ENCODE measurements at regions not wholly inside any gene's neighbourhood (a gene's known extent, or its start where the extent isn't known, plus 50 kb on each side); places are given as distances from the start of the nearest gene placed in this dataset.
"Not testable (repeated sequence)": the region's sequence is repeated elsewhere in the genome, so short reads cannot be mapped to it uniquely, and the experiment has no call there.

DNA sequence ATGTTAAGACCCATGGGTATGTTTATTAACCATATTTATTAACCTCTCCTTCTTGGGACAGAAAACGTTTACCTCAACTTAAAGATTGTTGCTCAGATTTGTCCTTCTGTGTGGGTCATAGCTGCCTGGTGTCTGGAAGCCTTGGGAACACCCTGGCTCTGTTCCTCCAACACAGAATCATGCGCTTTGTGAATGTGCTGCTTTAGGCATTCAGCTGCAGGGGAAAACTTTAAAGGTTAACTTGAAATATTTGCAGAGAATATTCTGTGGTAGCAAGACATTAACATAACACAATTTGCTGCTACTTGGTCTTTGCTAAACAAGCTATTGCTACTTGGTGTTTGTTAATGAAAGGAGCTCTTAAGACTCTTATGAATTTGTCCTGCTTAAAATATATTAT, 50.5 kb upstream of the THOC3 start:
- not testable (repeated sequence) for H3K4me2 ChIP-seq (ENCODE audit: low read length); H3K4me3 Mint-ChIP-seq (ENCODE audit: unreplicated experiment); H3K36me3 ChIP-seq (ENCODE audit: insufficient read depth, low read length); DNase-seq (ENCODE audit: low read depth); H3K27me3 ChIP-seq (ENCODE audit: insufficient read depth, low read length); H3K4me1 Mint-ChIP-seq (ENCODE audit: low read depth, unreplicated experiment); H3K4me1 ChIP-seq (ENCODE audit: insufficient read depth, low read length); H3K27ac Mint-ChIP-seq (ENCODE audit: unreplicated experiment); H4K20me1 ChIP-seq (ENCODE audit: insufficient read depth, low read length); H3K79me2 ChIP-seq (ENCODE audit: insufficient read depth, low read length); H3K27me3 Mint-ChIP-seq (ENCODE audit: low read depth, unreplicated experiment); H3K9me3 Mint-ChIP-seq (ENCODE audit: unreplicated experiment); H3K27ac ChIP-seq (ENCODE audit: low read depth, low read length); H3K9me3 ChIP-seq (ENCODE audit: insufficient read depth, low read depth, low read length); H3K36me3 Mint-ChIP-seq (ENCODE audit: low read depth, unreplicated experiment); FAIRE-seq; H3K9ac ChIP-seq (ENCODE audit: low read length); H2AFZ ChIP-seq (ENCODE audit: low read depth, low read length); H3K4me3 ChIP-seq (ENCODE audit: insufficient read depth, low read depth, low read length)

DNA sequence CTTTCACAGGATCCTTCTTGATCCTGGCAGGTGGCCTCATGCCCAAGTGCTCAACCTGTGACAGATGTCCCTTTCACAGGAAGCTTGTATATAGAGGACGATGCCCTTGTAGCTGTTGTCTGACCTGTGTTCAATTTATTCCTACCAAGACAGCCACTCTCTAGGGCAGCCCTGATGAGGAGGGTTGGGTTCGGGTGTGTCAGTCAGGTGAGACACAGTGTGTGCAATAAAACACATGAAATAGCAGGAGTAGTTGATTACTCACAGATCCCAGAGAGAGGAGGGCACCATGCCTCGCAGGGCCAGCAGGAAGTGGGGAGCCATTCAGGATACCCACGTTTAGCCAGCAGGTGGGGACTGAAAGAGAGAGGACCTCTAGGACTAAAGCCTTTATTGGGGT, 52.7 kb upstream of the THOC3 start:
- H3K36me3 Mint-ChIP-seq (ENCODE audit: low read depth, unreplicated experiment); H2AFZ ChIP-seq (ENCODE audit: low read depth, low read length); H3K4me1 Mint-ChIP-seq (ENCODE audit: low read depth, unreplicated experiment); H3K27ac Mint-ChIP-seq (ENCODE audit: unreplicated experiment); H3K4me2 ChIP-seq (ENCODE audit: low read length); H3K27ac ChIP-seq (ENCODE audit: low read depth, low read length); H3K4me3 ChIP-seq (ENCODE audit: insufficient read depth, low read depth, low read length); H3K79me2 ChIP-seq (ENCODE audit: insufficient read depth, low read length); DNase-seq (ENCODE audit: low read depth); H3K9me3 ChIP-seq (ENCODE audit: insufficient read depth, low read depth, low read length); H3K9me3 Mint-ChIP-seq (ENCODE audit: unreplicated experiment); H3K9ac ChIP-seq (ENCODE audit: low read length); H3K27me3 Mint-ChIP-seq (ENCODE audit: low read depth, unreplicated experiment); H3K27me3 ChIP-seq (ENCODE audit: insufficient read depth, low read length); H4K20me1 ChIP-seq (ENCODE audit: insufficient read depth, low read length); H3K4me1 ChIP-seq (ENCODE audit: insufficient read depth, low read length); H3K4me3 Mint-ChIP-seq (ENCODE audit: unreplicated experiment); H3K36me3 ChIP-seq (ENCODE audit: insufficient read depth, low read length); FAIRE-seq: not testable (repeated sequence)

DNA sequence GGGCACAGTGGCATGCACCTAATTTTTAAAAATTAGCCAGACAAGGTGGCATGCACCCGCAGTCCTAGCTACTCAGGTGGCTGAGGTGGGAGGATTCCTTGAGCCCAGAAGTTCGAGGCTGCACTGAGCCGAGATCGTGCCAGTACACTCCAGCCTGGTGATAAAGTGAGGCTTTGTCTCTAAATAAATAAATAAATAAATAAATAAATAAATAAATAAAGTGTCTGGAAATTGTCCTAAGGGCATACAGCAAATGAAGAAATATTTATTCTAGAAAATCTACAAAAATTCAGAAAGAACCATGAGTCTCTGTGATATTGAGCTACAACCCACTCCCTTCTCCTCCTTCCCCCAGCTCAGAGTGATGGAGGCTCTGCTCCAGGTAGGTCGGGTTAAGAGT, 55.4 kb upstream of the THOC3 start:
- not testable (repeated sequence) for H3K4me1 ChIP-seq (ENCODE audit: insufficient read depth, low read length); DNase-seq (ENCODE audit: low read depth); H3K9ac ChIP-seq (ENCODE audit: low read length); H3K27me3 ChIP-seq (ENCODE audit: insufficient read depth, low read length); H3K27ac ChIP-seq (ENCODE audit: low read depth, low read length); H3K27me3 Mint-ChIP-seq (ENCODE audit: low read depth, unreplicated experiment); H3K36me3 ChIP-seq (ENCODE audit: insufficient read depth, low read length); H3K9me3 Mint-ChIP-seq (ENCODE audit: unreplicated experiment); H3K79me2 ChIP-seq (ENCODE audit: insufficient read depth, low read length); H3K36me3 Mint-ChIP-seq (ENCODE audit: low read depth, unreplicated experiment); H3K4me1 Mint-ChIP-seq (ENCODE audit: low read depth, unreplicated experiment); H3K4me2 ChIP-seq (ENCODE audit: low read length); H3K9me3 ChIP-seq (ENCODE audit: insufficient read depth, low read depth, low read length); FAIRE-seq; H3K4me3 ChIP-seq (ENCODE audit: insufficient read depth, low read depth, low read length); H4K20me1 ChIP-seq (ENCODE audit: insufficient read depth, low read length); H3K4me3 Mint-ChIP-seq (ENCODE audit: unreplicated experiment); H3K27ac Mint-ChIP-seq (ENCODE audit: unreplicated experiment); H2AFZ ChIP-seq (ENCODE audit: low read depth, low read length)

DNA sequence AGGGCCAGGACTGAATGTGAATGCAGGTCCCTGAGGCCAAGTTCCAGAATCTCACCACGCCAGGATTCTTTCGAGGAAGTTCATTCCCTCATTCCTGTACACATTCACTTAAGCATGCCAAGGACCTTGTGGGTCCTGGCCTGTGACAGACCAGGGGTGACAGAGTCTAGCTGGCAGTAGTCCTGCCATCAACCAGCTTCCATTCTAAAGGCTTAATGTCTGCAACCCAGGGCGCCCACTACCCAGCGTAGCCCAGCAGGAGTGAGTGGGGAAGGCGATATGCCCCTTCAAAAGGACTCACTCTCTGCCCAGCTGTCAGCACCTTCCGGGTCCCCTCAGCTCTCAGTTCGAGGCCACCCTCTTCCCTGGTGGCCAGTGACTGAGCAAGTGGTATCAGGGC, 61.3 kb upstream of the THOC3 start:
- H3K27ac Mint-ChIP-seq (ENCODE audit: unreplicated experiment); H3K27me3 Mint-ChIP-seq (ENCODE audit: low read depth, unreplicated experiment); H3K36me3 ChIP-seq (ENCODE audit: insufficient read depth, low read length); H3K27ac ChIP-seq (ENCODE audit: low read depth, low read length); H3K9me3 ChIP-seq (ENCODE audit: insufficient read depth, low read depth, low read length); H3K79me2 ChIP-seq (ENCODE audit: insufficient read depth, low read length); H3K4me1 Mint-ChIP-seq (ENCODE audit: low read depth, unreplicated experiment); H3K9me3 Mint-ChIP-seq (ENCODE audit: unreplicated experiment); H3K4me3 ChIP-seq (ENCODE audit: insufficient read depth, low read depth, low read length); H2AFZ ChIP-seq (ENCODE audit: low read depth, low read length); DNase-seq (ENCODE audit: low read depth); H3K36me3 Mint-ChIP-seq (ENCODE audit: low read depth, unreplicated experiment); H3K4me2 ChIP-seq (ENCODE audit: low read length); H4K20me1 ChIP-seq (ENCODE audit: insufficient read depth, low read length); H3K4me1 ChIP-seq (ENCODE audit: insufficient read depth, low read length); H3K27me3 ChIP-seq (ENCODE audit: insufficient read depth, low read length); H3K4me3 Mint-ChIP-seq (ENCODE audit: unreplicated experiment); FAIRE-seq; H3K9ac ChIP-seq (ENCODE audit: low read length): not testable (repeated sequence)

DNA sequence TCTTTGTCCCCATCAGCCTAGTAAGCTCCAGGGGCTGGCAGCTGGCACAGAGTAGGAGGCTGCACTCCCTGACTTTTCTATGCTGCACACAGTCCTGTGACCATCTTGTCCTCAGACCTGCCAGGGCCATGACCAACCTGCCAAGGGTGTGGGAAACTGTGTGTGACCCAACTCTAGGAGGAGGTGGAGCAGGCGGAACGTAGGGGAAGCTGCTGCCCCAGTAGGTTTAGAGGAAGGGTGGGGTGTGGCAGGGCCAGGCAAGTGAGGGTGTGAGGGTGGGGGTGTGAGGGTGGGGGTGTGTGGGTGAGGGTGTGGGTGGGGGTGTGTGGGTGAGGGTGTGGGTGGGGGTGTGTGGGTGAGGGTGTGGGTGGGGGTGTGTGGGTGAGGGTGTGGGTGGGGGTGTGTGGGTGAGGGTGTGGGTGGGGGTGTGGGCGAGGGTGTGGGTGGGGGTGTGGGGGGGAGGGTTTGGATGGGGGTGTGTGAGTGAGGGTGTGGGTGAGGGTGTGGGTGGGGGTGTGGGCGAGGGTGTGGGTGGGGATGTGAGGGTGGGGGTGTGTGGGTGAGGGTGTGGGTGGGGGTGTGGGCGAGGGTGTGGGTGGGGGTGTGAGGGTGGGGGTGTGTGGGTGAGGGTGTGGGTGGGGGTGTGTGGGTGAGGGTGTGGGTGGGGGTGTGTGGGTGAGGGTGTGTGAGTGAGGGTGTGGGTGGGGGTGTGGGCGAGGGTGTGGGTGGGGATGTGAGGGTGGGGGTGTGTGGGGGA, 62.4 kb upstream of the THOC3 start:
- not testable (repeated sequence) for H2AFZ ChIP-seq (ENCODE audit: low read depth, low read length); DNase-seq (ENCODE audit: low read depth); H3K79me2 ChIP-seq (ENCODE audit: insufficient read depth, low read length); H3K4me2 ChIP-seq (ENCODE audit: low read length); H3K4me1 Mint-ChIP-seq (ENCODE audit: low read depth, unreplicated experiment); H3K4me3 ChIP-seq (ENCODE audit: insufficient read depth, low read depth, low read length); H3K9me3 Mint-ChIP-seq (ENCODE audit: unreplicated experiment); H3K9ac ChIP-seq (ENCODE audit: low read length); H3K27ac ChIP-seq (ENCODE audit: low read depth, low read length); H4K20me1 ChIP-seq (ENCODE audit: insufficient read depth, low read length); H3K4me1 ChIP-seq (ENCODE audit: insufficient read depth, low read length); H3K36me3 Mint-ChIP-seq (ENCODE audit: low read depth, unreplicated experiment); FAIRE-seq; H3K27ac Mint-ChIP-seq (ENCODE audit: unreplicated experiment); H3K4me3 Mint-ChIP-seq (ENCODE audit: unreplicated experiment); H3K27me3 Mint-ChIP-seq (ENCODE audit: low read depth, unreplicated experiment); H3K36me3 ChIP-seq (ENCODE audit: insufficient read depth, low read length); H3K27me3 ChIP-seq (ENCODE audit: insufficient read depth, low read length); H3K9me3 ChIP-seq (ENCODE audit: insufficient read depth, low read depth, low read length)

DNA sequence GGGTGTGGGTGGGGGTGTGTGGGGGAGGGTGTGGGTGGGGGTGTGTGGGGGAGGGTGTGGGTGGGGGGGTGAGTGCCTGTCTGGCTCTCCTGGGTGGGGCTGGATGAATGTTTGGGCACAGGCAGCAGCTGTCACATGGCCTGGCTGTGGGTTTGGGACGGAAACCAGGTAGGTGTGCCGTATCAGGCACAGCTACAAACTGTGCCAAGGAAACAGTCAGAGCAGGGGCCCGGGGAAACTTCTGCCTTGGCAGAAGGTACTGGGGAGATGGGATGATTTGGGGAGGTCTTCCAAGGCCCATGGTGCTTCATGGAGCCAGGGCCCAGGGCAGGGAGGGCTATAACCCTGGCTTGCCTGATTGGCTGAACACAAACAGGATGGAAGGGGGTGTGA, 63.0 kb upstream of the THOC3 start:
- H3K27me3 Mint-ChIP-seq (ENCODE audit: low read depth, unreplicated experiment); H3K4me3 ChIP-seq (ENCODE audit: insufficient read depth, low read depth, low read length); H3K27me3 ChIP-seq (ENCODE audit: insufficient read depth, low read length); H3K79me2 ChIP-seq (ENCODE audit: insufficient read depth, low read length); H3K4me3 Mint-ChIP-seq (ENCODE audit: unreplicated experiment); H3K9ac ChIP-seq (ENCODE audit: low read length); H3K4me1 ChIP-seq (ENCODE audit: insufficient read depth, low read length); H4K20me1 ChIP-seq (ENCODE audit: insufficient read depth, low read length); H3K9me3 ChIP-seq (ENCODE audit: insufficient read depth, low read depth, low read length); H3K36me3 Mint-ChIP-seq (ENCODE audit: low read depth, unreplicated experiment); H2AFZ ChIP-seq (ENCODE audit: low read depth, low read length); H3K9me3 Mint-ChIP-seq (ENCODE audit: unreplicated experiment); FAIRE-seq; H3K36me3 ChIP-seq (ENCODE audit: insufficient read depth, low read length); DNase-seq (ENCODE audit: low read depth); H3K4me2 ChIP-seq (ENCODE audit: low read length); H3K4me1 Mint-ChIP-seq (ENCODE audit: low read depth, unreplicated experiment); H3K27ac ChIP-seq (ENCODE audit: low read depth, low read length); H3K27ac Mint-ChIP-seq (ENCODE audit: unreplicated experiment): not testable (repeated sequence)
